ENCODE measurements at regions not wholly inside any gene's neighbourhood (a gene's known extent, or its start where the extent isn't known, plus 50 kb on each side); places are given as distances from the start of the nearest gene placed in this dataset.
"Not testable (repeated sequence)": the region's sequence is repeated elsewhere in the genome, so short reads cannot be mapped to it uniquely, and the experiment has no call there.

DNA sequence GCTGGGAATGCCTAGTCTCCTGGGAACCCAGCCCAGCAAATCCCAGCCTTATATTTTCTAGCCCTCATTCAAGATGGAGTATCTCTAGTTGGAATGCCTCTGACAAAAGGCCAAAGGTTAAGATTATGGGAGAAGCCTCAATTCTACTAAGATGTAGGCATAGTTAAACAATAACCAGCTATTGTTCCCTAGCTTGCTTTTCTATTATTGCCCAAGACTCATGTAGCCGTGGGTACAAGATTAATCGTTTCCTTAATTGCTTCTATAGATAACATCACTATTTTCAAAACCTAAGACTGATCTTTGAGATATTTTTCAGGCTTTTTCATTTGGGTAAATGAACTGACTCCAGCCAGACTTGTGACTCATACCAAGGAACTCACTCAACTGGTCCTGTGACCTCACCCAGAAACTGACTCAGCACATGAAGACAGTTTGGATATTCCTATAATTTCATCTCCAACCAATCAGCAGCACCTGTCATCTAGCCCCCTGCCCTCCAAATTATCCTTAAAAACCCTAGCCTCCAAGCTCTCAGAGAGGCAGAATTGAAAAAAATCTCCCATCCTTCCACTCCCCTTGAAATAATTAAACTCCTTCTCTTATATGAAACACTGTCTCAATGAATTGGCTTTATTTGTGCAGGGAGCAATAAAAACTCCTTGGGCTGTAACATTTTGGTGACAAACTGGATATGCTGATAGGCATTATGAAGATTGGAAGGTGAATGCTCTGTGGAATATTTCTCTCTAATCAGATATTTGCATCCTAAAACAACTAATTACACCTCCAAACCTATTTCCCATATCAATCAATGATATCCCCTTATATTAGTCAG, 589.0 kb downstream of the C12orf50 start:
- TF ChIP-seq, protein P1, sequence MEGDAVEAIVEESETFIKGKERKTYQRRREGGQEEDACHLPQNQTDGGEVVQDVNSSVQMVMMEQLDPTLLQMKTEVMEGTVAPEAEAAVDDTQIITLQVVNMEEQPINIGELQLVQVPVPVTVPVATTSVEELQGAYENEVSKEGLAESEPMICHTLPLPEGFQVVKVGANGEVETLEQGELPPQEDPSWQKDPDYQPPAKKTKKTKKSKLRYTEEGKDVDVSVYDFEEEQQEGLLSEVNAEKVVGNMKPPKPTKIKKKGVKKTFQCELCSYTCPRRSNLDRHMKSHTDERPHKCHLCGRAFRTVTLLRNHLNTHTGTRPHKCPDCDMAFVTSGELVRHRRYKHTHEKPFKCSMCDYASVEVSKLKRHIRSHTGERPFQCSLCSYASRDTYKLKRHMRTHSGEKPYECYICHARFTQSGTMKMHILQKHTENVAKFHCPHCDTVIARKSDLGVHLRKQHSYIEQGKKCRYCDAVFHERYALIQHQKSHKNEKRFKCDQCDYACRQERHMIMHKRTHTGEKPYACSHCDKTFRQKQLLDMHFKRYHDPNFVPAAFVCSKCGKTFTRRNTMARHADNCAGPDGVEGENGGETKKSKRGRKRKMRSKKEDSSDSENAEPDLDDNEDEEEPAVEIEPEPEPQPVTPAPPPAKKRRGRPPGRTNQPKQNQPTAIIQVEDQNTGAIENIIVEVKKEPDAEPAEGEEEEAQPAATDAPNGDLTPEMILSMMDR (IDR thresholded peaks at IDR 0.05; ENCODE audit: borderline replicate concordance, insufficient read depth, low read depth, low read length): no peak

DNA sequence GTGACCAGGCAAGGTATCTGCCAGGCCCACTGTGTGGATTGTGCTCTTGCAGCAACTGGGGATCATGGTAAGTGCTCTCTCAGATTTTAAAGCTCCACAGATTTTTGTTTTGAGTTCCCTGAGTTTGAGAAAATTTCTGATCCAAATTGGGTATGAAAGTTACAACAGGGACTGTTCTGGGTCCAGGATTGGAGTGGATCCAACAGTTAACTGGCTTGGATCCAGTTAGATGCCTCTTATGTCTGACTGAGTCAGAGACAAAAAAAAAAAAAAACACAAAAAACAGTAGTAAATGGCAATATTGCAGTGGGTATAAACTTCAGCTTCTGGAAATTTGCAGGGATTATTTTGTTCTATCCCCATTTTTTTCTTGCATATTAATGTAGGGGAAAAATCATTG, 598.8 kb downstream of the C12orf50 start:
- TF ChIP-seq, protein P1 (IDR thresholded peaks at IDR 0.05; ENCODE audit: borderline replicate concordance, insufficient read depth, low read depth, low read length): no peak

More for the DNA sequence above, 589.0 kb downstream of the C12orf50 start:
- no peak overlapping the region for H3K4me3 ChIP-seq (ENCODE audit: low read depth, low read length)

DNA sequence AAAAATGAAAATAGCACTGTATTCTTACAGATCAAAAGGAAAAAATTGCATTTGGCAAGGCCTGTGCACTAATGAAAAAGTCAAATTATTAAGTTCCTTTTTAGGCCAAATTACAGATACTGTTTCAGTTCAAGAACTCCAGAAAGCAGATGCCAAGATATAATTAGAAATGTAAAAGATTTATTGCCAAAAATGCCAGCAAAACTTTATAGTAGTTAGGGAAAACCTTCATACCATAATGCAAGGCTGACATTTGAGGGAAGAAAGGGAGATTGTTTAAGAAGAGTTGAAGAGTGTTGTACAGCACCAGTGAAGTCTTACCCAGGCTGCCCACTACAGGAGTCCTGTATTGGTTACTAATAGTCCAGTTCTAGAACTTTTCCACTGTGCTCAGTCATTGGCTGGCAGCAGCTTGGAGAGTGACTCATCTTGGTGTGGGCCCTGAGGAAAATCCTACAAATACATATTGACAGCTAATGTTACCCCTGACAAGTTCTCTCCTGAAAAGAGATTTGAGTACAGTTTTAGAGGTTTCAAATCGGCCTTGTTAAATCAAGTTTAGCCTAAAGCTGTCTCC, 600.4 kb downstream of the C12orf50 start:
- H3K4me3 ChIP-seq (ENCODE audit: low read depth, low read length): no peak overlapping the region

More for the DNA sequence above, 598.8 kb downstream of the C12orf50 start:
- no peak overlapping the region for H3K4me3 ChIP-seq (ENCODE audit: low read depth, low read length)

DNA sequence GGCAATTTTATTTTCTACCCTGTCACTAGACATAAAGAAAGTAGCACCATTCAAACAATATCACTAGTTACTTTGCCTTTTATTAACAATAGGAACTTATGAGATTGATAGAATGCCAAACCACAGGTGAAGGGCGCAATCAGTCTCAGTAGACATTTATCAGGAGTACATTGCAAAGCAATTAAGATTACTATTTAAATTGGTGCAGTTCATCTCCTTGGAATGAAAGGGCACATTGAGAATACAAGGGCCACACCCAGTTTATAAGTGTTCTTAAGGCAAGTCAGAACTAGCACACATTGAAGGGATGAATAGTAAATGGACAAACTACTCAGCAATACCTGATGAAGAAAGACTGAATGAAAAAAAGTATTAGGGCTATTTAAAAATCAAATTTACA, 601.4 kb downstream of the C12orf50 start:
- TF ChIP-seq, protein P1 (IDR thresholded peaks at IDR 0.05; ENCODE audit: borderline replicate concordance, insufficient read depth, low read depth, low read length): no peak
- no peak overlapping the region for H3K4me3 ChIP-seq (ENCODE audit: low read depth, low read length)

More for the DNA sequence above, 600.4 kb downstream of the C12orf50 start:
- TF ChIP-seq, protein P1 (IDR thresholded peaks at IDR 0.05; ENCODE audit: borderline replicate concordance, insufficient read depth, low read depth, low read length): no peak

DNA sequence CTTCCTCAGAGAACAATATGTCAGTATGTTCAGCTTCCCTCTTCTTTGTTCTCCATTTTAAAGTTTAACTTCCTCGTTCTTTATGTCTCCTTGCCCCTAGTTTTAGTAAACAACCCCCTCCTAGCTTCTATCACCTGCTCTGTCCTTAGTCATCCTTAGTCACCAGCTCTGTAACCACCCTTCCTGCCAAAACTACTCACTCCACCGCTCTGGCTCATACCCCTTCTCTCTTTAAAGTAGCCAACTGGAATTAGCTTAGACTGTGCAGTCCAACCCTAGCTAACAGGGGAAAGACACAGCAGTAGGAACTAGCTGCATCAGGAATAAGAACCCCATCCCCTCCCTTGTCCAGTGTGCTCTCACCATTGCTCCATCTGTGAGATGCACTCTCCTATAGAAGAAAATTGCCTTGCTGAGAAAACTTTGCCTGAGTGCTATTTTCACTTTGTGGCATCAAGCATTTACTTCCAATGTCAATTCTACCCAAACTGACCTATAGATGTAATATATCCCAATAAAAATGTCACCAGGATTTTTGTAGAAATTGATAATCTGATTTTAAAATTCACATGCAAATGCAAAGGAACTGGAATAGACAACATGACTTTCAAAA, 603.2 kb downstream of the C12orf50 start:
- TF ChIP-seq, protein P1 (IDR thresholded peaks at IDR 0.05; ENCODE audit: borderline replicate concordance, insufficient read depth, low read depth, low read length): no peak
- no peak overlapping the region for H3K4me3 ChIP-seq (ENCODE audit: low read depth, low read length)

DNA sequence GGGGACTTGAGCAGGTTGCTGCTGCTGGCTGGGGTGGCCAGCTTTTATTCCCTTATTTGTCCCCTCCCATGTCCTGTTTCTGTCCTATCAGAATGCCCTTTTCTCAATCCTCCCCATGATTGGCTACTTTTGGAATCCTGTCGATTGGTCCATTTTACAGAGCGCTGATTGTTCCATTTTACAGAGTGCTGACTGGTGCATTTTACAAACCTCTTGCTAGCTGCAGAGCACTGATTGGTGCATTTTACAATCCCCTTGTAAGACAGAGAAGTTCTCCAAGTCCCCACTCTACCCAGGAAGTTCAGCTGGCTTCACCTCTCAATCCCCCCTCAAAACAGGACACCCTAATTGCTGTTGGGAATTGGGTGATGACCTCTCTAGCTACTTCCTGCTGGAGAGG, 608.0 kb downstream of the C12orf50 start:
- not testable (repeated sequence) for H3K4me3 ChIP-seq (ENCODE audit: low read depth, low read length)

DNA sequence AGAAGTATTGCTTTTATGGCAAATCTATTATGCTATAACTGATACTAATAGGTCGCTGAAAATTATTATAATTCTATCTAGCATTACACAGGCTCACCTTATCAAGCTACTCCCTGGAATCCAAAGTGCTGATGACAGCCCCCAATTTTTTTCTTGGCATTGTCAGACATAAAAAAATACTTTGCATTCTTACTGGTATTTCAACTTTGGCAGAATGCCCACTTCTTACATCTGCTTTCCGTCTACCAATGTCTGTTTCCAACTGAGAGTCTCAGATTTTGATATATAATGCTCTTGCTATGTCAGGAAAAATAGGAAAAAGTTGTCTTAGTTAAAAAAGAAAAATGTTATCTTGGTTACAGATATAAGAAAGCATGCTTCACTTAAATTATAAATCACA, 615.4 kb downstream of the C12orf50 start:
- no peak overlapping the region for H3K4me3 ChIP-seq (ENCODE audit: low read depth, low read length)
- TF ChIP-seq, protein P1 (IDR thresholded peaks at IDR 0.05; ENCODE audit: borderline replicate concordance, insufficient read depth, low read depth, low read length): no peak

All from GM12875 (cell line).